Gastroesophageal sphincter (tissue), 3 donors: ENCODE measurements at regions not wholly inside any gene's neighbourhood (a gene's known extent, or its start where the extent isn't known, plus 50 kb on each side); places are given as distances from the start of the nearest gene placed in this dataset.

Experiments used
- CTCF ChIP-seq, 4 experiments: fragments of 200-600 bp in 2 of 4; fragments of 450-650 bp in 2 of 4; sonication (generic) in 1 of 4; IDR thresholded peaks; one replicate each; pipeline ENCODE4 v1.5.1; 2017 to 2019; ENCODE audit warnings: antibody characterized with exemption in 4 of 4, mild to moderate bottlenecking in 2 of 4, moderate library complexity in 2 of 4
- POLR2A ChIP-seq, 2 donors: fragments of 450-650 bp; IDR thresholded peaks; one replicate each; pipeline ENCODE4 v1.6.1; 2017; ENCODE audit warnings: antibody characterized with exemption in 2 of 2, mild to moderate bottlenecking in 2 of 2, moderate library complexity in 1 of 2

- TF ChIP-seq POLR2A (IDR thresholded peaks at IDR 0.05), result no peak
- no peak for TF ChIP-seq CTCF (IDR thresholded peaks at IDR 0.05)
Observed at GRCh38 chr4:63211375-63211774, 1197.9 kb downstream of the TECRL start.
